GM06990 (cell line): ENCODE measurements at regions not wholly inside any gene's neighbourhood (a gene's known extent, or its start where the extent isn't known, plus 50 kb on each side); places are given as distances from the start of the nearest gene placed in this dataset.

ENCODE experiments used
- DNase-seq: peaks from one replicate; pipeline ENCODE4 v3.0.0-alpha.2; 2011; ENCODE audit not compliant: insufficient read length; ENCODE audit errors: extremely low read depth
- H3K27me3 ChIP-seq: replicated peaks from 2 replicates; pipeline ENCODE4 v1.6.0; 2011; ENCODE audit warnings: low read length; ENCODE audit not compliant: control insufficient read depth, insufficient read depth
- H3K36me3 ChIP-seq: 2 replicates; pipeline ENCODE4 v1.5.1; 2011; ENCODE audit warnings: low read length; ENCODE audit not compliant: control insufficient read depth, insufficient read depth
- H3K4me3 ChIP-seq: replicated peaks from 2 replicates; pipeline ENCODE4 v1.5.1; 2011; ENCODE audit warnings: low read depth, mild to moderate bottlenecking, control low read depth, low read length
- TF ChIP-seq, protein P1 (sequence below): IDR thresholded peaks from 2 replicates; pipeline ENCODE4 v1.5.1; 2011; ENCODE audit warnings: low read length, control low read depth, mild to moderate bottlenecking, inconsistent platforms; ENCODE audit not compliant: insufficient read depth, poor library complexity, severe bottlenecking

DNA sequence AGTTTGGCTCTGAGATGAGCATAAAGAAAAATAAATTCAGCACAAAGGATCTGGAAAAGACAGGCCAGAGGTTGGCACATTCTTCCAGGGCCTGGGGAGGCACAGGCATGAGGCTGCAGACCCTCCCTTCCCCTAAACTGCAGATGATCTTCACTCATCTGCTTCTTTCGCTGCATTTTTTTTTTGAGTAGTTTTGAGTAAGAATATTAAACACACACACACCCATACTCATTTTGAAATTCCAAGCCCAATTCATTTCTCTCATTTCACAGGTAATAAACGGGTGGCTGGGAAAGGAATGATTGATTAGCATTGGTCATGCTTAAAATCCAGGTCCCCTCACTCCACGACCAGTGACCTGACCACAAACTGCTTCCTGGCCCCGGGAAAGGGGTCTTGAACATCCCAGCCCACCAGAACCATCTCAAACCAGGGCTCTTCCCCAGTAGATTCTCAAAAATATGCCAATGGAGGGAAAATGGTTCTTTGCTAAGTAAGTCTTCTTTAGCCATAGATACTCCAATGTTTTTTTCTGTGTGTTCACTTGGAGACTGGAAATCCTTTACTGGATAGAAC lies 219.6 kb downstream of the ANAPC1 start:
- DNase-seq: no peak
- TF ChIP-seq, protein P1, sequence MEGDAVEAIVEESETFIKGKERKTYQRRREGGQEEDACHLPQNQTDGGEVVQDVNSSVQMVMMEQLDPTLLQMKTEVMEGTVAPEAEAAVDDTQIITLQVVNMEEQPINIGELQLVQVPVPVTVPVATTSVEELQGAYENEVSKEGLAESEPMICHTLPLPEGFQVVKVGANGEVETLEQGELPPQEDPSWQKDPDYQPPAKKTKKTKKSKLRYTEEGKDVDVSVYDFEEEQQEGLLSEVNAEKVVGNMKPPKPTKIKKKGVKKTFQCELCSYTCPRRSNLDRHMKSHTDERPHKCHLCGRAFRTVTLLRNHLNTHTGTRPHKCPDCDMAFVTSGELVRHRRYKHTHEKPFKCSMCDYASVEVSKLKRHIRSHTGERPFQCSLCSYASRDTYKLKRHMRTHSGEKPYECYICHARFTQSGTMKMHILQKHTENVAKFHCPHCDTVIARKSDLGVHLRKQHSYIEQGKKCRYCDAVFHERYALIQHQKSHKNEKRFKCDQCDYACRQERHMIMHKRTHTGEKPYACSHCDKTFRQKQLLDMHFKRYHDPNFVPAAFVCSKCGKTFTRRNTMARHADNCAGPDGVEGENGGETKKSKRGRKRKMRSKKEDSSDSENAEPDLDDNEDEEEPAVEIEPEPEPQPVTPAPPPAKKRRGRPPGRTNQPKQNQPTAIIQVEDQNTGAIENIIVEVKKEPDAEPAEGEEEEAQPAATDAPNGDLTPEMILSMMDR: no peak
- no peak overlapping the region for H3K4me3 ChIP-seq
- H3K27me3 ChIP-seq: no peaks in the 10 kb centered on the region; the same call in none of the 2 replicates
- H3K36me3 ChIP-seq: no peaks in the 10 kb centered on the region

DNA sequence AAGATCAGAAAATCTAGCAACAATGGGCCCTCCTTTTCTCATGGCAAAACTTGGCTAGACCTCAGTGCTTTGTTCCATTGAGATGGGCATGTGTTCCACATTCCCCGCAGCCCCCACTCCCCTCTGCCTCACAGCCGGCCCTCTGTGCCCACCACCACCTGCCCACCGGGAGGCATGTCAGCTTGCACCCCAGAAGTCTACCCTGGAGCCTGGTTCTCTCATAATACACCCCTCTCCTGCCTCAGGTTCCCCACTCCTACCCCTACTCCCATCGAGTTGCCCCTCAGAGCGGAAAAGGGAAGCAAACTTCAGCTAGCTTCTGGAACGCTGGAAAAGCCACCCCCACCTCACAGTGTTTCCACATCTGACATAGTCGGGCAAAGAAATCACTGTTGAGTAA lies 219.0 kb downstream of the ANAPC1 start:
- DNase-seq: no peak
- no peaks in the 10 kb centered on the region; the same call in none of the 2 replicates for H3K27me3 ChIP-seq
- TF ChIP-seq, protein P1: no peak
- no peak overlapping the region for H3K4me3 ChIP-seq
- no peaks in the 10 kb centered on the region for H3K36me3 ChIP-seq

DNA sequence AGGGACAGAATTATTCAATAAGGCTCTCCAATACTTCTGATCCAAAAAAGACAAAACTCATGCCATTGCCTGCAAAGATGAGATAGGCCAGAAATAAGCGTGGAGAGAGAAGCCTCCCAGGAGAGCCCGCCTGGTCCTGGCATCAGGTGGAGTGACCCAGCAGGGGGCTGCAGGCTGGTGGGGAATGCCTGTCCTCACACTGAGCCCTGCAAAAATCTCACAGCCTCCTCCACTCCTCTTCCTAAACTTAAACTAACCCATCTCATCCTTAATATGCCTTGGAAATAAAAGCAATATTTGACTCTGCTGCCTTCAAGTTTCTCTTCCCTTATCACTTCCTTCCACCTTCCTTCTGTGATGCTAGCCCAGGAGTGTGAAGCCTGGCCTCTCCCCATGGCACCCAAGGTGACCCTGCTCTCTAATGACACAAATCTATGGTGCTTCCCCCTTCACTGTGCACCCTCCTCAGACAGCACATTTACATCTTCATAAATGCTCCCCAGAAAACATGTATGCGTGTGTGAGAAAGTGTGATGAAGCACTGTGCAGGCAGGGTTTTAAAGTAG lies 218.4 kb downstream of the ANAPC1 start:
- no peak overlapping the region for H3K4me3 ChIP-seq
- no peak for DNase-seq
- TF ChIP-seq, protein P1: no peak

DNA sequence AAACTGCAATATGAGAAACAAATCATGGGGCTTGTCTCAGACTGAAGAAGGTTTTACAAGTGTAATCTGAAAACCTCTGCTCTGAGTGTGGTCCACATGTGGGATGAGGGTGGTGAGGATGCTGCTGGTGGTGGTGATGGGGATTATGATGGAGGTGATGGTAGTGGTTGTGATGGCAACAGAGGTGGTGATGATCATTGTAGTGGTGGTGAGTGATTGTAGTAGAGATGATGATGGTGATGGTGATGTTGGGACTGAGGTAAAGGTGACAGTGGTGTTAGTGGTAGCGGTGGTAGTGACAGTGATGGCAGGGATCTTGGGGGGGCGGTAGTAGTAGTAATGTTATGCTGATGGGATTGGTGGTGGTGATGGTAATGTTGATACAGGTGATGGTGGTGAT lies 217.8 kb downstream of the ANAPC1 start:
- Histone ChIP-seq H3K36me3 (no peaks in the 10 kb centered on the region), H3K27me3 (no peaks in the 10 kb centered on the region; the same call in 1 of the 2 replicates), H3K4me3 (no peak overlapping the region)
- TF ChIP-seq, protein P1: no peak
- no peak for DNase-seq

More for the DNA sequence above, 218.4 kb downstream of the ANAPC1 start:
- Histone ChIP-seq H3K27me3 (no peaks in the 10 kb centered on the region; the same call in 1 of the 2 replicates), H3K36me3 (no peaks in the 10 kb centered on the region)

DNA sequence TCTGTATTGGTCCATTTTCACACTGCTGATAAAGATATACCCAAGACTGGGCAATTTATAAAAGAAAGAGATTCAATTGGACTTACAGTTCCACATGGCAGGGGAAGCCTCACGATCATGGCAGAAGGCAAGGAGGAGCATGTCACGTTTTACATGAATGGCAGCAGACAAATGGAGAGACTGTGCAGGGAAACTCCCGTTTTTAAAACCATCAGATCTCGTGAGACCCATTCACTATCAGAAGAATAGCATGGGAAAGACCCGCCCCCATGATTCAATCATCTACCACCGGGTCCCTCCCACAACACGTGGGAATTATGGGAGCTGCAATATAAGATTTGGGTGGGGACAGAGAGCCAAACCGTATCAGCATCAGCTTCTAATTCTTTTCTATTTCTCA lies 217.0 kb downstream of the ANAPC1 start:
- no peak overlapping the region for H3K4me3 ChIP-seq
- TF ChIP-seq, protein P1: no peak
- H3K36me3 ChIP-seq: no peaks in the 10 kb centered on the region
- no peaks in the 10 kb centered on the region; the same call in 1 of the 2 replicates for H3K27me3 ChIP-seq
- DNase-seq: no peak
